ENCODE measurements at regions not wholly inside any gene's neighbourhood (a gene's known extent, or its start where the extent isn't known, plus 50 kb on each side); places are given as distances from the start of the nearest gene placed in this dataset.

GRCh38 chr14:83172363-83172762 lies 1638.7 kb upstream of the SEL1L start:
- TF ChIP-seq TP53 (CRISPR knock-in tag; IDR thresholded peaks at IDR 0.05) (no peak), CTCF (IDR thresholded peaks at IDR 0.05) (no peak), MAFK (IDR thresholded peaks at IDR 0.05; ENCODE audit: partially characterized antibody) (no peak), RAD21 (conservative IDR thresholded peaks at IDR 0.05 in 1 of 2, IDR thresholded peaks at IDR 0.05 in 1 of 2) (no peak), POLR2A (IDR thresholded peaks at IDR 0.05; ENCODE audit: low read length) (no peak)
- TF ChIP-seq, protein P1, sequence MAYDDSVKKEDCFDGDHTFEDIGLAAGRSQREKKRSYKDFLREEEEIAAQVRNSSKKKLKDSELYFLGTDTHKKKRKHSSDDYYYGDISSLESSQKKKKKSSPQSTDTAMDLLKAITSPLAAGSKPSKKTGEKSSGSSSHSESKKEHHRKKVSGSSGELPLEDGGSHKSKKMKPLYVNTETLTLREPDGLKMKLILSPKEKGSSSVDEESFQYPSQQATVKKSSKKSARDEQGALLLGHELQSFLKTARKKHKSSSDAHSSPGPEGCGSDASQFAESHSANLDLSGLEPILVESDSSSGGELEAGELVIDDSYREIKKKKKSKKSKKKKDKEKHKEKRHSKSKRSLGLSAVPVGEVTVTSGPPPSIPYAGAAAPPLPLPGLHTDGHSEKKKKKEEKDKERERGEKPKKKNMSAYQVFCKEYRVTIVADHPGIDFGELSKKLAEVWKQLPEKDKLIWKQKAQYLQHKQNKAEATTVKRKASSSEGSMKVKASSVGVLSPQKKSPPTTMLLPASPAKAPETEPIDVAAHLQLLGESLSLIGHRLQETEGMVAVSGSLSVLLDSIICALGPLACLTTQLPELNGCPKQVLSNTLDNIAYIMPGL (CRISPR knock-in tag; IDR thresholded peaks at IDR 0.05; ENCODE audit: borderline replicate concordance): no peak
